Skeletal muscle satellite cell (primary cell): ENCODE measurements at regions not wholly inside any gene's neighbourhood (a gene's known extent, or its start where the extent isn't known, plus 50 kb on each side); places are given as distances from the start of the nearest gene placed in this dataset.
"Not testable (repeated sequence)": the region's sequence is repeated elsewhere in the genome, so short reads cannot be mapped to it uniquely, and the experiment has no call there.

Source experiments
- H3K27me3 ChIP-seq: 2 replicates; pipeline ENCODE4 v1.7.0; 2013; ENCODE audit warnings: low read length; ENCODE audit not compliant: control insufficient read depth, insufficient read depth
- H3K36me3 ChIP-seq: 2 replicates; pipeline ENCODE4 v1.7.0; 2013; ENCODE audit warnings: mild to moderate bottlenecking, control low read depth, low read length; ENCODE audit not compliant: insufficient read depth
- H3K4me1 ChIP-seq: 2 replicates; pipeline ENCODE4 v1.7.0; 2013; ENCODE audit warnings: low read length; ENCODE audit not compliant: control insufficient read depth, insufficient read depth
- H3K4me2 ChIP-seq: 2 replicates; pipeline ENCODE4 v1.7.0; 2013; ENCODE audit warnings: mild to moderate bottlenecking, low read length
- H3K4me3 ChIP-seq: 2 replicates; pipeline ENCODE4 v1.7.0; 2013; ENCODE audit warnings: low read length
- H3K9ac ChIP-seq: 2 replicates; pipeline ENCODE4 v1.7.0; 2013; ENCODE audit warnings: mild to moderate bottlenecking, low read depth, low read length, moderate library complexity
- H3K9me3 ChIP-seq: replicated peaks from 2 replicates; pipeline ENCODE4 v1.7.0; 2013; ENCODE audit warnings: mild to moderate bottlenecking, control low read depth, low read length

DNA sequence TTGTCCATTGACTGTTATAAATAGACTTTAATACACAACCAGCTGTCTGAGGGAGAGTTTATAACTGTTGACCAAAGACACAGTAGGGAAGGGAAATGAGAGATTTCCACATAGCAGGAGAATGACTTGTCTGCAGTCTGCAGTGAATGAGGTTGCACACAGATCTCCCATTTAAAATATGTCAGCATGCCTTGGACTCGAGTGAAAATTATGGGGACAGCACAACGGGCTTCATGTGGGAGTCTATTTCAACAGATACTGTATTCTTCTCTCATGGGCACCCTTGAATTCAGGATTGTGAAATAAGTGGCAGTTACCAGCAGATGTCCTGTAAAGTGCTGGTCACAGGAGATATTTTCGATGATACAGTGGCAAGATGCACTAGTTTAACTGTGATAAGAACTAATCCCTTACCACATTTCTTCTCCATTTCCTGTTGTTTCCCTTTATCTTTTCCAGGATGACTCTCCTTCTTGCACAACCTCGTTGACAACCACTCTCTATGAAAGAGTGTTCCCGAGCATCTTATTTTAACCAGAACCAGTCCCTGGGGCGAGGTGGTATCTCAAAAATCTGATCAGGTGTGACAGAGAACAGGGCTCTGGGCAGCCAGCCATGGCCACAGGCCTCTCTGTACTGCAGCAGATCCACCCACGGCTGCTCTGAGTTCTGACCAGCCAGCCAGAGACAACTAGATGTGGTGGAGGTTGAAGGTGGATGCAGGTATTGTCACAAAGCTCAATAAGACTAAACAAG is 51.5 kb upstream of the MAP3K1 start:
- Histone ChIP-seq H3K9me3 (no peaks in the 10 kb centered on the region), H3K9ac (no peak overlapping the region), H3K27me3 (peaks cover 4% of the 10 kb centered on the region), H3K4me1 (no peaks in the 10 kb centered on the region), H3K4me3 (no peak overlapping the region), H3K4me2 (no peak overlapping the region), H3K36me3 (no peaks in the 10 kb centered on the region)

DNA sequence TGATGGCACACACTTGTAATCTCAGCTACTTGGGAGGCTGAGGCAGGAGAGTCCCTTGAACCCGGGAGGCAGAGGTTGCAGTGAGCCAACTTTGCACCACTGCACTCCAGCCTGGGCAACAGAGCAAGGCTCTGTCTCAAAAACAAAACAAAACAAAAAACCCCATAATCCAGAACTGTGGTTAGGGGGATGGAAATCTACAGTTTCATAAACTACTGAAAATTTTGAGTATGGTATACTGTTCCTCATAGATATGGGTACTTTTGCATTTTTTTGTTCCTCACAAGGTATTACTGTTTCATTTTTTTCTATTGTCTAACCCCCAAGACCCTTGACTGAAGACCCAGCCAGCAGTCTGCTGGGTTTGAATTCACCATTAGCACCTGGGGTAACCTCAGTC is 52.2 kb upstream of the MAP3K1 start:
- Histone ChIP-seq H3K36me3 (no peaks in the 10 kb centered on the region), H3K4me1 (no peaks in the 10 kb centered on the region), H3K9ac (no peak overlapping the region), H3K4me2 (no peak overlapping the region), H3K4me3 (no peak overlapping the region), H3K9me3 (no peaks in the 10 kb centered on the region), H3K27me3 (peaks cover 4% of the 10 kb centered on the region)

DNA sequence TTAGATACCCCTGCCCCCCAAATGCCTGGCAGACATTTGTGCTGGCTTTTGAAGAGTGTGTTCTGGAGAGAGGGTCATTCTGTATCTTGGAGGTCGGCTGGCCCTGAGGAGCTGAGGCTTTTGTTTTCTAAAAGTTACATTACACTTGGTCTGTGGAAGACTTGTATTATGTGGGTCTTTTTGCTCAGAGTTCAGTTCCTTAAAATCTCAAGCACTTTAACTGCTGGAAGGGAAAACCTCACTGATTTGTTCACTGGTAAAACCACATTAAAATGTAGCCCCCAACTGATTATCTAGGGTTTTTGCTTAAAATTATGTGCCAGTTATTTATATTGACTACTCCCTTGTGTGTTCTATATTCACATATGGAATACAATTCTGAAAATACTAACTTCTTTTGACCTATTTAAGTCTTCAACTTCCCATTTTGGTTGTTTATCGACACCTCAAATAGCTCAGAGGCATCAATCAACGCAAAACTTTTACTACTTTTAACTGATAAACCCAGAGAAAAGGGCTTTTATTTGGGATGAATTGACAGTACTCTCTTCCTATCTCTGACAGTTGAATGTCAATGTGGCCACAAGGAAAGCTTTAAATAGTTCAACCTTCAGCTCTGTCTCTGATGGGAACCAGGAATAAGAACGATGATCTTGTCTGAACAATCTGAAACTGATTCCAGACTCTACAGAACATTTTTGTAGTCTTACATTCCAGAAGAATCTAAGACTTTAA is 54.0 kb upstream of the MAP3K1 start:
- H3K27me3 ChIP-seq = peaks cover 4% of the 10 kb centered on the region
- H3K4me2 ChIP-seq = no peak overlapping the region
- no peak overlapping the region for H3K4me3 ChIP-seq
- H3K9ac ChIP-seq = no peak overlapping the region
- no peaks in the 10 kb centered on the region for H3K9me3 ChIP-seq
- no peaks in the 10 kb centered on the region for H3K4me1 ChIP-seq
- H3K36me3 ChIP-seq = no peaks in the 10 kb centered on the region

DNA sequence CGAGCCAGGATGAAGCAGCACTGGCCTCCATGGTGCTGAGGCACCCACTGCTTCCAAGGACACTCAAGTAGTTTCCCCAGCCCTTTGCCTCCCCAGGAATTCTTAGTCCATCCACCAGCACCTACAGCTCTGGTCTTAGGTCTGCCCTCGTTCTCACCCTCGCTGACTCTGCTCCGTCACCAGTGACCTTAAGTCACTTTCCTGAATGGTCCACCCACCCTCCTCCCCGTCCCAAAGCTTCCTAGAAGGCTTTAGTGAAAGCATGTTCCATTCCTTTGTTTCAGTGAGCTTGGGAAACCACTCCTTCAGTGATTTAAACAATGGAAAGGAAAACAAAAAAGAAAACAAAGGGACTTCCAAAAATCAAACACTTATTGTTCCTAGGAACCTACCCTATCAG is 54.6 kb upstream of the MAP3K1 start:
- no peaks in the 10 kb centered on the region for H3K4me1 ChIP-seq
- no peaks in the 10 kb centered on the region for H3K9me3 ChIP-seq
- H3K4me3 ChIP-seq = no peak overlapping the region
- H3K36me3 ChIP-seq = no peaks in the 10 kb centered on the region
- no peak overlapping the region for H3K9ac ChIP-seq
- no peak overlapping the region for H3K4me2 ChIP-seq
- H3K27me3 ChIP-seq = peaks cover 4% of the 10 kb centered on the region

DNA sequence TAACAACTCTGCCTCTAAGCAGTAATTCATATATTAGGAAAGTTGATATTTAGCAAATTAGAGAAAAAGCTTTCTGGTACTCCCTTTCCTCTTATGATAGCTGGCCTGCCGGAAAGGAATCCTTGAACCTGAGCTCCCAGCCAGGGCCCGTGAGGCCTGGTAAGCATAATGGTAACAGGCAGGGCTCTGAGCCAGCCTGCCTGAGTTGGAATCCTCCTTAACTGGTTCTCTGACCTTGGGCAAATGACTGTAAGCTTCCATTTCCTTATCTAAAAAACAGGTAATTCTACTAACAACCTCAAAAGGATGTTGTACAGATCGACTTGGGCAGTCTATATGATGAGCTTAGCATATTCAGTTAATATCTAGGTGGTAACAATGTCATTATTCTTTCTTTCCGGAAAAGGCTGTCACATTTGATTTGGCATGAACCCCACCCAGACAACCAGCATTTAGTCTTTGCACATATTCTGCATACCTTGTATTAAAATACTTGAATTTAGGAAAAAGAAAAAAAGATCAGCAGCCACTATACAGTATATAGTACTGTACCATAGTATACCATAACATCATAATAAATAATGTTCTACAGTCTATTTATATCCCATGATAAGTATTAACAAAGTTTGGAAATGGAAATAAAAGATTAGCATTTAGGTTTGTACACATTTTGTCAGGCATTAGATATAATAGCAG is 55.7 kb upstream of the MAP3K1 start:
- H3K27me3 ChIP-seq = peaks cover 4% of the 10 kb centered on the region
- no peaks in the 10 kb centered on the region for H3K36me3 ChIP-seq
- no peaks in the 10 kb centered on the region for H3K9me3 ChIP-seq
- no peak overlapping the region for H3K4me2 ChIP-seq
- no peaks in the 10 kb centered on the region for H3K4me1 ChIP-seq
- H3K4me3 ChIP-seq = no peak overlapping the region
- no peak overlapping the region for H3K9ac ChIP-seq

DNA sequence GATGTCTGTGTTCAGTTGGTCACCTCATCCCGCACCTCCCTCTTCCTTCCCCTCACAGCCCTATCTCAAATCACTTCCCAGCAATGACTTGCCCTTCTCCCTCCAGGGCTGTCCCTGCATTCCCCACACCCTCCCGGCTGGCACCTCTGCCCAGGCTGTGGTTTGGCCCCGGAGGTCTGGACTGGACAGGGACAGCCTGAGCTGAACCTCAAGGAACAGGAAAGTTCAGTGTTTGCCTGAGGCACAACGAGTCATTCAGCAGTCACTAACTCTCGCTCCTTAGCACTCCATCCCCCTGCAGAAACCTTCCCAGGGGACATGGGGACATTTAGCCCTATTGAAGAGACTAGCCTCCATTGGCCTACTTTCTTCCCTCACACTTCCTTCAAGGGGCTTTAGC is 58.3 kb upstream of the MAP3K1 start:
- H3K4me3 ChIP-seq = no peak overlapping the region
- peaks cover 4% of the 10 kb centered on the region for H3K27me3 ChIP-seq
- no peaks in the 10 kb centered on the region for H3K4me1 ChIP-seq
- no peaks in the 10 kb centered on the region for H3K36me3 ChIP-seq
- no peaks in the 10 kb centered on the region for H3K9me3 ChIP-seq
- no peak overlapping the region for H3K4me2 ChIP-seq
- H3K9ac ChIP-seq = no peak overlapping the region

DNA sequence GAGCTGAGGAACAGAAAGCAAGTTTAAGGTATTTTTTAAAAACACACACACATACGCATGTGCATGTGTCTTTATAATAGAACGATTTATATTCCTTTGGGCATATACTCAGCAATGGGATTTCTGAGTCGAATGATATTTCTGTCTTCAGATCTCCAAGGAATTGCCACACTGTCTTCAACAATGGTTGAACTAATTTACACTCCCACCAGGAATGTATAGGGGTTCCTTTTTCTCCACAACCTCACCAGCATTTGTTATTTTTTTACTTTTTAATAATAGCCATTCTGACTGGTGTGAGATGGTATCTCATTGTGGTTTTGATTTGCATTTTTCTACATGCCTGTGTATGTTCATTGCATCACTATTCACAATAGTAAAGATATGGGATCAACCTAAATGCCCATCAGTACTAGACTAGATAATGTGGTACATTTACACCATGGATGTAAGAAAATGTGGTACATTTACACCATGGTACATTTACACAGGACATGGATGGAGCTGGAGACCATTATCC is 60.3 kb upstream of the MAP3K1 start:
- Histone ChIP-seq H3K27me3 (no peaks in the 10 kb centered on the region), H3K4me1 (no peaks in the 10 kb centered on the region), H3K9me3 (no peaks in the 10 kb centered on the region), H3K4me3 (no peak overlapping the region), H3K36me3 (no peaks in the 10 kb centered on the region), H3K4me2 (no peak overlapping the region), H3K9ac (no peak overlapping the region)

DNA sequence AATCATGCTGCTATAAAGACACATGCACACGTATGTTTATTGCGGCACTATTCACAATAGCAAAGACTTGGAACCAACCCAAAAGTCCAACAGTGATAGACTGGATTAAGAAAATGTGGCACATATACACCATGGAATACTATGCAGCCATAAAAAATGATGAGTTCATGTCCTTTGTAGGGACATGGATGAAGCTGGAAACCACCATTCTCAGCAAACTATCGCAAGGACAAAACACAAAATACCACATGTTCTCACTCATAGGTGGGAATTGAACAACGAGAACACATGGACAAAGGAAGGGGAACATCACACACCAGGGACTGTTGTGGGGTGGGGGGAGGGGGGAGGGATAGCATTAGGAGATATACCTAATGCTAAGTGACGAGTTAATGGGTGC is 61.8 kb upstream of the MAP3K1 start:
- H3K4me1 ChIP-seq, H3K36me3 ChIP-seq, H3K4me3 ChIP-seq, H3K9me3 ChIP-seq, H3K27me3 ChIP-seq, H3K4me2 ChIP-seq, H3K9ac ChIP-seq: not testable (repeated sequence)

DNA sequence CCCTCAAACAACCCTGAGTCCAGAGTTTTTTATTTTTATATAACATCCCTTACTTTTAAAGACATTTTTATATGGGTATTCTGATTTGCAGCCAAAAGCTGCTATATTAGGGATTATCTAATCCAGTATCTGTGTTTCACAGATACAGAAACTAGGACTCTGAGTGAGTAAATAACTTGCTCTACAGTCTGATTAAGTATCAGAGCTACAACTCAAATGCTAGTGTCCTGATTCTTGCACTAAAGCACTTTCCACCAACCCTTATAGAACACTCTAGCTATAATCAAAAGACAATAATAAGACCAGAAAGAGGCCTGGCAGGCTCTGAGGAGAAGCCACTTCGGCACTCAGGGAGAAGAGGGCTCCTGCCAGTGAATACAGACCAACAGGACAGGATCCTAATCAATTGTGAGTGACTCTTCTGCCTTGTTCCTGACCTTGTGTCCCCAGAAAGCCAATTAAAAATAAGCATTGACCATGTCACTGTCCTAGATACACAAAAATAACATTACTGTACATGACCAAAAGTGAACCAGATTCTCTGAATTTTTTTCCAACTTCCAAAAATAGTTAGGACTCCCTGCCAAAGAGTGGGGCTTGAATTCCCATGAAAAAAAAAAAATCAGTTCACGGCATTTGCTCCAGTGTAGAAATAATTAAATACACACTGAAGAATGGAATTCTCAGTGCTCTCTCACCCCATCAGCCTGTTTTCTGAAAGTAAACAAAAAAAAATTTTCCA is 63.6 kb upstream of the MAP3K1 start:
- H3K36me3 ChIP-seq = no peaks in the 10 kb centered on the region
- H3K27me3 ChIP-seq = no peaks in the 10 kb centered on the region
- H3K9me3 ChIP-seq = no peaks in the 10 kb centered on the region
- no peaks in the 10 kb centered on the region for H3K4me1 ChIP-seq
- no peak overlapping the region for H3K4me3 ChIP-seq
- H3K4me2 ChIP-seq = no peak overlapping the region
- H3K9ac ChIP-seq = no peak overlapping the region

DNA sequence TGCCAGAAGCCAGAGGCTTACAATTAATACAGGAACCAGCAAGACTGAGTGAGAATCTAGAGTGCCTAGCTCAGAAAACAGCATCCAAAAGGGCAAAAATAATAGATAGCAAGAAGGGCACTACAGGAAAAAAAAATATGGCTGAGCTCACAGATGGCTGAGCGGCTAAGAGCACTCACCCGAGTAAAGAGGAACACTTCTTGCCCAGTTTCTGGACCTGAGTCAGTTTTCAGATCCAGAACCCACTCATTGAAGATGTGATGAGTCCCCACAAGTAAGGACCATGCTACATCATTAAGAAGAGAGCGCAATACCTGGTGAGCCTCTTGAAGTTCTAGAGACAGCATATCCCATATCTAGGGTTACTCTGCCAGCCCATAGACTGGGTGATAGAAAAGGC is 65.5 kb upstream of the MAP3K1 start:
- Histone ChIP-seq H3K27me3 (peaks cover 4% of the 10 kb centered on the region), H3K4me2 (no peak overlapping the region), H3K4me3 (no peak overlapping the region), H3K36me3 (no peaks in the 10 kb centered on the region), H3K9me3 (no peaks in the 10 kb centered on the region), H3K9ac (no peak overlapping the region), H3K4me1 (no peaks in the 10 kb centered on the region)
